ENCODE measurements at regions not wholly inside any gene's neighbourhood (a gene's known extent, or its start where the extent isn't known, plus 50 kb on each side); places are given as distances from the start of the nearest gene placed in this dataset.
"Not testable (repeated sequence)": the region's sequence is repeated elsewhere in the genome, so short reads cannot be mapped to it uniquely, and the experiment has no call there.

GRCh38 chr11:86145439-86146156 lies 76.7 kb upstream of the PICALM start:
- WGBS, 2 donors = 14 to 23% methylated on average over 5 of the region's 5 CpGs
- Histone ChIP-seq H3K9me3 (no peaks in the 10 kb centered on the region), H3K27me3 (no peaks in the 10 kb centered on the region), H3K4me3 (no peak overlapping the region), H3K27ac (peak overlapping the region in 3 of 4 donors; percentile 45 to 69 (median 62)), H3K36me3 (replicated peaks in 1 of 2; ENCODE audit: insufficient read depth in 1 of 2, low read depth in 2 of 2) (no peaks in the 10 kb centered on the region), H3K4me1 (peaks cover 28% of the 10 kb centered on the region)
- peak in 1 of 4 donors; percentile 7 for DNase-seq
- peak; percentile 85 for ATAC-seq
- TF ChIP-seq CTCF (IDR thresholded peaks at IDR 0.05) = no peak
- TF ChIP-seq POLR2A (IDR thresholded peaks at IDR 0.05) = no peak
- intact Hi-C loops (cut with DNase I) = no loop called here

DNA sequence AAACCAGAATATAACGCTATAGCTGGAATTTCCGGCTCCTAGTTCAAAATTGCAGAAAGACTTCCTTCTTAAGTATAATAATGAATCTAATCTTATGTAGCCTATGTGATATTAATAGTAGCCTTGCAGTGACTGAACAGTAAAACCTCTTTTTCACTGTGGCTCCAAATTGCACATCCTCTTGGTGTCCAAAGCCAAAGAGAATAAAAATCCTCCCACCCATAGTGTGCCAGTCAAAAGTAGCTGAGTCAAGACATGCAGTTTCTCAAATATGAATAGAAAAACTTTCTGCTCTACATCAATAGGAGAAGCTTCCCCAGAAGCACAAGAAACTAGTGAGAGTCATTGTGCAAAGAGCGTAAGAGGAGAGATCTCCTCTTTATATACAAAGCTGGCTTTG lies 76.0 kb upstream of the PICALM start:
- H3K9me3 ChIP-seq = no peaks in the 10 kb centered on the region
- H3K4me1 ChIP-seq = peaks cover 27% of the 10 kb centered on the region
- H3K27ac ChIP-seq = peak overlapping the region in 2 of 4 donors; percentile 3 to 62
- H3K27me3 ChIP-seq = no peaks in the 10 kb centered on the region
- TF ChIP-seq CTCF (IDR thresholded peaks at IDR 0.05) (no peak), POLR2A (IDR thresholded peaks at IDR 0.05) (no peak)
- H3K36me3 ChIP-seq (replicated peaks in 1 of 2; ENCODE audit: insufficient read depth in 1 of 2, low read depth in 2 of 2) = no peaks in the 10 kb centered on the region
- 77 to 84% methylated on average over 3 of the region's 3 CpGs for WGBS, 2 donors
- DNase-seq (no peak), ATAC-seq (no peak)
- no peak overlapping the region for H3K4me3 ChIP-seq
- intact Hi-C loops (cut with DNase I) = no loop called here

DNA sequence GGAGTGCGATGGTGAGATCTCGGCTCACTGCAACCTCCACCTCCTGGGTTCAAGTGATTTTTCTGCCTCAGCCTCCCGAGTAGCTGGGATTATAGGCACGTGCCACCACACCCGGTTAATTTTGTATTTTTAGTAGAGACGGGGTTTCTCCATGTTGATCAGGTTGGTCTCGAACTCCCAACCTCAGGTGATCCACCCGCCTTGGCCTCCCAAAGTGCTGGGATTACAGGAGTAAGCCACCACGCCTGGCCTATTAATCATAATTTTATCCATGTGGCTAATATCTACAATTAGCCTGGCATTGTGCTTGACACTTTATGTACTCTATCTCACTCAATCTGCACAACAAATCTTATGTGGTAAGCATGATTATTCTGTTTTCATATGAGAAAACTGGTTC lies 75.2 kb upstream of the PICALM start:
- 95 to 96% methylated on average over 9 of the region's 9 CpGs for WGBS, 2 donors
- peak overlapping the region in 1 of 4 donors; percentile 38 for H3K27ac ChIP-seq
- H3K9me3 ChIP-seq; intact Hi-C loops (cut with DNase I); H3K4me3 ChIP-seq; DNase-seq; ATAC-seq; H3K36me3 ChIP-seq (replicated peaks in 1 of 2; ENCODE audit: insufficient read depth in 1 of 2, low read depth in 2 of 2); H3K27me3 ChIP-seq: not testable (repeated sequence)
- peaks cover 27% of the 10 kb centered on the region for H3K4me1 ChIP-seq

DNA sequence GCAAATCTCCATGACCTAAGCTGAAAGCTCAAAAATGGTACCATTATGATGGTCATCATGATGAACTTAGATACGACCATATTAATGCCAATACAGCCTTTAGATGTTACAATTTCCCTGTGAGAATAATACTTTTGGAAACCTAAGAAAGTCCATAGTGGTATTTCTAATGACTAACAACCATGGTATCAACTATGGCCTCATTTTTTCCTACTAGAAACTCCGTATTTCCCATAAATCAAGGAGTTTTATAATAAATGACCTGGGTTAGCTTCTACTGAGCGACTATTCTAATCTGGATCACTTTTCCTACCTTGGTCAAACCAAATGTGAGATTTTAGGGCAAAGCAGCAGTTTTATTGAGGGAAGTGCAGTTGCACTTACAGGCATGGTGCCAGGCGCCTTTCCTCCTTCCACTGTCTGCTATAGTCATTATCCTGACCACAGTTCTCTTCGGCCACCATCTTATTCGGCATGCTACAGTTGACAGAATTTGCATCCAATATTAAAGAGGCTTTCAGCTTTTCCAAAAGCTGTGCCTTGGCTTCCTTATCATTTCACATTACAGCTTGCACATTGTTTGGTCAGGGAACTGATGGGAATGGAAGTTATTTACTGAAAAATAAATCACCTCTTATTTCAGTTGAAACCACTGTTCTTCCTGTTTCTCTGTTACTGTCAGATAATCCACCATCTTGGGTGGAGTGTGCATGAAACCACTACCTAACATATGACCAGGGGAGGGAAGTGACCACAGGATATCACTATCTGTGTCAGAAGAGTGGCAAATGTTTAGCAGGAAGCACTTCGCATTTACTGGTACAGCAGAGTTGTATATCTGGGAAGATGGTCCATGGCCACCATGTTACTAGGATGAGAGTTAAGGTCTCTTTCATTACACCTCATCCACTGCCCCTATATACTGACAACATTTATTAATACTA lies 74.5 kb upstream of the PICALM start:
- ATAC-seq (no peak), DNase-seq (peak in 2 of 4 donors; percentile 7 to 38)
- Histone ChIP-seq H3K4me1 (peaks cover 27% of the 10 kb centered on the region), H3K27ac (peak overlapping the region in 1 of 4 donors; percentile 38), H3K4me3 (no peak overlapping the region), H3K9me3 (no peaks in the 10 kb centered on the region), H3K36me3 (replicated peaks in 1 of 2; ENCODE audit: insufficient read depth in 1 of 2, low read depth in 2 of 2) (no peaks in the 10 kb centered on the region), H3K27me3 (no peaks in the 10 kb centered on the region)
- 83 to 89% methylated on average over 7 of the region's 7 CpGs for WGBS, 2 donors
- no peak for TF ChIP-seq POLR2A (IDR thresholded peaks at IDR 0.05)
- TF ChIP-seq CTCF (IDR thresholded peaks at IDR 0.05) = no peak
- intact Hi-C loops (cut with DNase I) = no loop called here

DNA sequence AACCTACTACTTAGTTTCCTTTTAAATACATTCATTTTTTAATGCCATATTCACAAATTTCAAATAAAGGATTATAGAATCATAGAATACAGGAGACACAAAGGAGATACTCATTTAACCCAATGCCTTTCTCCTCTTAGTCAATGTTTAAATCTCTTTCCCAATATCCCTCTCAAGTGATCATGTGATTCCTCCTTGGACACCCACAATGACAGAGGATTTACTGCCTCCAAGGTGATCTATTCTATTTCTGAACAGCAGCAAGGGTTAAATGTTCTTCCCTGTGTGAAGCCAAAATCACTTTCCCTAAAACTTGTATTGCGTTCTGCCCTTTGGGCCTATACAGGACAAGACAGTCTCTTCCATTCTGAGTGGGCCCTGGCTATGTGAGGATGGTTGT lies 73.3 kb upstream of the PICALM start:
- H3K4me1 ChIP-seq = peaks cover 27% of the 10 kb centered on the region
- DNase-seq (no peak), ATAC-seq (no peak)
- no peaks in the 10 kb centered on the region for H3K9me3 ChIP-seq
- TF ChIP-seq POLR2A (IDR thresholded peaks at IDR 0.05) (no peak), CTCF (IDR thresholded peaks at IDR 0.05) (no peak)
- H3K27ac ChIP-seq = no peak overlapping the region
- intact Hi-C loops (cut with DNase I) = no loop called here
- no peak overlapping the region for H3K4me3 ChIP-seq
- H3K27me3 ChIP-seq = no peaks in the 10 kb centered on the region
- no peaks in the 10 kb centered on the region for H3K36me3 ChIP-seq (replicated peaks in 1 of 2; ENCODE audit: insufficient read depth in 1 of 2, low read depth in 2 of 2)
- WGBS, 2 donors = 97 to 100% methylated on average over 1 of the region's 1 CpG
